ENCODE measurements at regions not wholly inside any gene's neighbourhood (a gene's known extent, or its start where the extent isn't known, plus 50 kb on each side); places are given as distances from the start of the nearest gene placed in this dataset.

DNA sequence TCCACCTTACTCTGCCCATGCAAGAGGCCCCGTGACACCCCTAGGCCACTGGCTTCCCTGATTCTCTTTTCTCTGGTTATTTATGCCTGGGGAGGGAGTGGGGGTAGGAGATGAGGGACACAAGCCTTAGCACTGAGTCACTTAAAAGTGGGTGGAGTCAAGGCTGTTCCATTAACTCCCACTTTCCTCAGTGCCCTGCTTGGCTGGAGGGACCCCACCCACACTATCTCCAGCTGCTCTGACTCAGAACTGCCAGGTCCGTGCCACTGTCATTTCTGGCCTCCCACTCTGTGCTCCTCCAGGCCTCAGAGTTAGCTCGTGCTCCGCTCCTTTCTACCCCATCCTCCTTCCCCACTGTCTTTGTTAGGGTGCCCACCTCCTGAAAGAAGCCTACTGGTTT lies 113.4 kb upstream of the UQCRFS1 start:
- Histone ChIP-seq H3K27me3 (ENCODE audit: low read depth, low read length) (peaks cover 14% of the 10 kb centered on the region), H3K9ac (ENCODE audit: low read length) (no peak overlapping the region), H3K4me2 (ENCODE audit: low read length) (no peak overlapping the region), H3K36me3 (replicated peaks; ENCODE audit: low read depth, low read length) (no peaks in the 10 kb centered on the region), H3K4me1 (ENCODE audit: low read length) (no peaks in the 10 kb centered on the region), H3K79me2 (ENCODE audit: low read length) (no peaks in the 10 kb centered on the region), H3K9me3 (ENCODE audit: insufficient read depth, low read length) (no peaks in the 10 kb centered on the region), H4K20me1 (ENCODE audit: insufficient read depth, low read length) (no peaks in the 10 kb centered on the region), H3K27ac (ENCODE audit: low read length) (no peak overlapping the region), H3K4me3 (ENCODE audit: low read length) (no peak overlapping the region), H2AFZ (ENCODE audit: low read depth, low read length) (no peak overlapping the region)
- no peak for TF ChIP-seq EZH2phosphoT487 (IDR thresholded peaks at IDR 0.05; ENCODE audit: low read depth)
- TF ChIP-seq, protein P1, sequence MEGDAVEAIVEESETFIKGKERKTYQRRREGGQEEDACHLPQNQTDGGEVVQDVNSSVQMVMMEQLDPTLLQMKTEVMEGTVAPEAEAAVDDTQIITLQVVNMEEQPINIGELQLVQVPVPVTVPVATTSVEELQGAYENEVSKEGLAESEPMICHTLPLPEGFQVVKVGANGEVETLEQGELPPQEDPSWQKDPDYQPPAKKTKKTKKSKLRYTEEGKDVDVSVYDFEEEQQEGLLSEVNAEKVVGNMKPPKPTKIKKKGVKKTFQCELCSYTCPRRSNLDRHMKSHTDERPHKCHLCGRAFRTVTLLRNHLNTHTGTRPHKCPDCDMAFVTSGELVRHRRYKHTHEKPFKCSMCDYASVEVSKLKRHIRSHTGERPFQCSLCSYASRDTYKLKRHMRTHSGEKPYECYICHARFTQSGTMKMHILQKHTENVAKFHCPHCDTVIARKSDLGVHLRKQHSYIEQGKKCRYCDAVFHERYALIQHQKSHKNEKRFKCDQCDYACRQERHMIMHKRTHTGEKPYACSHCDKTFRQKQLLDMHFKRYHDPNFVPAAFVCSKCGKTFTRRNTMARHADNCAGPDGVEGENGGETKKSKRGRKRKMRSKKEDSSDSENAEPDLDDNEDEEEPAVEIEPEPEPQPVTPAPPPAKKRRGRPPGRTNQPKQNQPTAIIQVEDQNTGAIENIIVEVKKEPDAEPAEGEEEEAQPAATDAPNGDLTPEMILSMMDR (IDR thresholded peaks at IDR 0.05; ENCODE audit: low read depth, low read length): no peak

- no peak overlapping the region for H3K4me2 ChIP-seq (ENCODE audit: low read length)
- no peaks in the 10 kb centered on the region for H3K9me3 ChIP-seq (ENCODE audit: insufficient read depth, low read length)
- H3K36me3 ChIP-seq (replicated peaks; ENCODE audit: low read depth, low read length): no peaks in the 10 kb centered on the region
- TF ChIP-seq, protein P1 (IDR thresholded peaks at IDR 0.05; ENCODE audit: low read depth, low read length): no peak
- no peak for TF ChIP-seq EZH2phosphoT487 (IDR thresholded peaks at IDR 0.05; ENCODE audit: low read depth)
- no peaks in the 10 kb centered on the region for H3K79me2 ChIP-seq (ENCODE audit: low read length)
- H3K27ac ChIP-seq (ENCODE audit: low read length): no peak overlapping the region
- H4K20me1 ChIP-seq (ENCODE audit: insufficient read depth, low read length): no peaks in the 10 kb centered on the region
- peaks cover 10% of the 10 kb centered on the region for H3K27me3 ChIP-seq (ENCODE audit: low read depth, low read length)
- H3K4me1 ChIP-seq (ENCODE audit: low read length): no peaks in the 10 kb centered on the region
- no peak overlapping the region for H2AFZ ChIP-seq (ENCODE audit: low read depth, low read length)
- H3K4me3 ChIP-seq (ENCODE audit: low read length): no peak overlapping the region
- no peak overlapping the region for H3K9ac ChIP-seq (ENCODE audit: low read length)
These were observed 114.2 kb upstream of the UQCRFS1 start for GRCh38 chr19:29326849-29327840.

DNA sequence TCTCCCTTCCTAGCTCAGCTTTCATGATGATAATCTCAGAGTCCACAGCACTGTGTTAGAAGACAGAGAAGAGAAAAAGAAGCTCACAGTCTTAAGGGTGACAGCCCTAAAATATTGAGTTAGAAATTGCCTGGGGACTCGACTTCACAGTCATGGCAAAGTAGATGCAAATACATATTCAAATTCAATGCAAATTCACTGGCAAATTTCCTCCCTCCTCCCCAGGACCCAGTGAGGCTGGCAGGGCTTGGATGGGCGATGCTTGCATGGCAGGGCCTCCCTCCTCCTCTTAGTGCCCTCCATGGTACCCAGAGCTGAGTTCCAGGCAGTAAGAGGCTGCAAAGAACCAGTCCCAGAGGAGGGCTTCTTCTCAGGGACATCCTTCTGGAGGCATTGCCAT lies 115.6 kb upstream of the UQCRFS1 start:
- Histone ChIP-seq H3K4me2 (ENCODE audit: low read length) (no peak overlapping the region), H3K4me1 (ENCODE audit: low read length) (no peaks in the 10 kb centered on the region), H3K36me3 (replicated peaks; ENCODE audit: low read depth, low read length) (no peaks in the 10 kb centered on the region), H3K27me3 (ENCODE audit: low read depth, low read length) (peaks cover 8% of the 10 kb centered on the region; the same call in 1 of the 2 replicates), H3K79me2 (ENCODE audit: low read length) (no peaks in the 10 kb centered on the region), H3K9me3 (ENCODE audit: insufficient read depth, low read length) (no peaks in the 10 kb centered on the region), H3K9ac (ENCODE audit: low read length) (no peak overlapping the region), H3K4me3 (ENCODE audit: low read length) (no peak overlapping the region), H4K20me1 (ENCODE audit: insufficient read depth, low read length) (no peaks in the 10 kb centered on the region), H2AFZ (ENCODE audit: low read depth, low read length) (no peak overlapping the region), H3K27ac (ENCODE audit: low read length) (no peak overlapping the region)
- TF ChIP-seq EZH2phosphoT487 (IDR thresholded peaks at IDR 0.05; ENCODE audit: low read depth): no peak
- TF ChIP-seq, protein P1 (IDR thresholded peaks at IDR 0.05; ENCODE audit: low read depth, low read length): no peak

GRCh38 chr19:29329460-29330134 lies 116.6 kb upstream of the UQCRFS1 start:
- Histone ChIP-seq H3K36me3 (replicated peaks; ENCODE audit: low read depth, low read length) (no peaks in the 10 kb centered on the region), H2AFZ (ENCODE audit: low read depth, low read length) (no peak overlapping the region), H3K27me3 (ENCODE audit: low read depth, low read length) (peaks cover 8% of the 10 kb centered on the region; the same call in 1 of the 2 replicates), H3K9ac (ENCODE audit: low read length) (no peak overlapping the region), H3K4me3 (ENCODE audit: low read length) (no peak overlapping the region), H4K20me1 (ENCODE audit: insufficient read depth, low read length) (no peaks in the 10 kb centered on the region), H3K27ac (ENCODE audit: low read length) (no peak overlapping the region), H3K4me1 (ENCODE audit: low read length) (no peaks in the 10 kb centered on the region), H3K79me2 (ENCODE audit: low read length) (no peaks in the 10 kb centered on the region), H3K4me2 (ENCODE audit: low read length) (no peak overlapping the region), H3K9me3 (ENCODE audit: insufficient read depth, low read length) (no peaks in the 10 kb centered on the region)
- TF ChIP-seq EZH2phosphoT487 (IDR thresholded peaks at IDR 0.05; ENCODE audit: low read depth): no peak
- TF ChIP-seq, protein P1 (IDR thresholded peaks at IDR 0.05; ENCODE audit: low read depth, low read length): no peak
